ENCODE measurements at regions not wholly inside any gene's neighbourhood (a gene's known extent, or its start where the extent isn't known, plus 50 kb on each side); places are given as distances from the start of the nearest gene placed in this dataset.
A peak's percentile ranks its signal among the peaks of the same experiment; 100 is the strongest.

DNA sequence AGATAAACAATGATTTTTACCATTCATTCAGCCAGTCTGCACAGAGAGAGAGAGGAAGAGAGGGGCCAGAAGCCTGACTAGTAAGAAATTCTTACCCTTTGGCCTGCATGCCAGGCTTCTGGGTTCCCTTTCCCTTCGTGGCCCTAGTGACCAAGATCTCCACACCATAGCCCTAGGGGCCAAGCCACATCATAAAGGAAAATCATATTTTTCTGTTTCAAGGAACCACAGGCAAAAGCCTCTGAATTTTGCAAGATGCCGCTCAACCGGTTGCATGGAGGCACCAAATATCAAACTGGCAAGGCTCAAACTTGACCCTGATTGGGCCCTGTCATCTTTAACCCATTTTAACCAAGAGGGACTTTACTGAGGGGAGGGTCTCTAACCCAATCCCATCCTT, 103.1 kb upstream of the SOX13 start:
- H3K4me3 ChIP-seq (ENCODE audit: low read length) = no peak overlapping the region
- DNase-seq (ENCODE audit: low read depth) = no peak
- TF ChIP-seq, protein P1, sequence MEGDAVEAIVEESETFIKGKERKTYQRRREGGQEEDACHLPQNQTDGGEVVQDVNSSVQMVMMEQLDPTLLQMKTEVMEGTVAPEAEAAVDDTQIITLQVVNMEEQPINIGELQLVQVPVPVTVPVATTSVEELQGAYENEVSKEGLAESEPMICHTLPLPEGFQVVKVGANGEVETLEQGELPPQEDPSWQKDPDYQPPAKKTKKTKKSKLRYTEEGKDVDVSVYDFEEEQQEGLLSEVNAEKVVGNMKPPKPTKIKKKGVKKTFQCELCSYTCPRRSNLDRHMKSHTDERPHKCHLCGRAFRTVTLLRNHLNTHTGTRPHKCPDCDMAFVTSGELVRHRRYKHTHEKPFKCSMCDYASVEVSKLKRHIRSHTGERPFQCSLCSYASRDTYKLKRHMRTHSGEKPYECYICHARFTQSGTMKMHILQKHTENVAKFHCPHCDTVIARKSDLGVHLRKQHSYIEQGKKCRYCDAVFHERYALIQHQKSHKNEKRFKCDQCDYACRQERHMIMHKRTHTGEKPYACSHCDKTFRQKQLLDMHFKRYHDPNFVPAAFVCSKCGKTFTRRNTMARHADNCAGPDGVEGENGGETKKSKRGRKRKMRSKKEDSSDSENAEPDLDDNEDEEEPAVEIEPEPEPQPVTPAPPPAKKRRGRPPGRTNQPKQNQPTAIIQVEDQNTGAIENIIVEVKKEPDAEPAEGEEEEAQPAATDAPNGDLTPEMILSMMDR (conservative IDR thresholded peaks at IDR 0.05; ENCODE audit: low read depth, low read length) = no peak

DNA sequence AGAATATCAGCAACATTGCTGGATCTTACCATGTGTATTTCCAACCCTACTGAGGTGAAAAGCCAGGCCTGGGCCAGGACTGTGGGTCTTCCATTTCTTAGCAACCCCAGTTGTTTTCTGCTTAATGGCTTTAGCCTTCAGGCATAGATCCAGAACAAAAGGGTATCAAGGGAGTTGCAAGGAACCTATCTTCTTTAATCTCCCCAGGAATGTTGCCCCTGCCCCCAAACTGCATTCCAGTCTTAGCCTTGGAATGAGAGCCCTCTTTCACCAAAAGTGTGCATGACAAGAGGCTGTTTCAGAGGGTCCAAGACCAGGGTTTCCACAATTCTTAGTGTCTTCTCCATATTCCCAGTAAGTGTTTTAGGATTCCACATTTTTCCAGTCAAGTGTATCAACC, 87.9 kb upstream of the SOX13 start:
- TF ChIP-seq, protein P1 (conservative IDR thresholded peaks at IDR 0.05; ENCODE audit: low read depth, low read length) = no peak
- no peak overlapping the region for H3K4me3 ChIP-seq (ENCODE audit: low read length)
- DNase-seq (ENCODE audit: low read depth) = peak; percentile 72

DNA sequence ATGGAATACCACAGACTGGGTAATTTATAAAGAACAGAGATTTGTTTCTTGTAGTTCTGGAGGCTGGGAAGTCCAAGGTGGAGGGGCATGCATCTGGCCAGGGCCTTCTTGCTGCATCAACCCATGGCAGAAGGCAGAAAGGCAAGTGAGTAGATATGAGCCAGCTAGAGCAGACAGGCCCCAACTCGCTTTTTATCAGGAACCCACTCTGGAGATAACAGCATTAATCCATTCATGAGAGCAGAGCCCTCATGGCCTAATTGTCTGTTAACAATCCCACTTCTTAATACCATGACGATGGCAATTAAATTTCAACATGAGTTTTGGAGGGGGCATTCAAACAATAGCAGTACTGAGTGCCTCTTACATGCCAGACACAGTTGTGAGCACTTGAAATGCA, 87.2 kb upstream of the SOX13 start:
- TF ChIP-seq, protein P1 (conservative IDR thresholded peaks at IDR 0.05; ENCODE audit: low read depth, low read length) = no peak
- H3K4me3 ChIP-seq (ENCODE audit: low read length) = no peak overlapping the region
- peak; percentile 3 for DNase-seq (ENCODE audit: low read depth)

DNA sequence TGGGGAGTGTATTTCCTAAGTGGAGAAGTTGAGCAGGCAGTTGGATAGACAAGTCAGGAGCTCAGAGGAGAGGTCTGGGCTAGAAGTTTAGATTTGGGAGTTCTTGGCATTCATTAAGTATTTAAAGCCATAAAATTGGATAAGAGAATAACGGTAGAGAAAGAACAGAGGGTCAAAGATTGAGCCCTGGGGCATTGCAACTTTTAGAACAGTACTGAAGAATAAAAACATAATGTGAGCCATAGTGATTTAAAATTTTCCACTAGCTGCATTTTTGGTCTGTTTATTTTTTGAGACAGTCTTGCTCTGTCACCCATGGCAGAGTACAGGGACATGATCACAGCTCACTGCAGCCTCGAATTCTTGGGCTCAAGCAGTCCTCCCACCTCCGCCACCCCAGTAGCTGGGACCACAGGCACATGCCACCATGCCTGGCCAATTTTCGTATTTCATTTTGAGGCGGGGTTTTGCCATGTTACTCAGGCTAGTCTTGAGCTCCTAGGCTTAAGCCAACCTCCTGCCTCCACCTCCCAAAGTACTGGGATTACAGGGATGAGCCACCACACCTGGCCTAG, 85.9 kb upstream of the SOX13 start:
- H3K4me3 ChIP-seq (ENCODE audit: low read length) = no peak overlapping the region
- TF ChIP-seq, protein P1 (conservative IDR thresholded peaks at IDR 0.05; ENCODE audit: low read depth, low read length) = no peak
- DNase-seq (ENCODE audit: low read depth) = no peak

DNA sequence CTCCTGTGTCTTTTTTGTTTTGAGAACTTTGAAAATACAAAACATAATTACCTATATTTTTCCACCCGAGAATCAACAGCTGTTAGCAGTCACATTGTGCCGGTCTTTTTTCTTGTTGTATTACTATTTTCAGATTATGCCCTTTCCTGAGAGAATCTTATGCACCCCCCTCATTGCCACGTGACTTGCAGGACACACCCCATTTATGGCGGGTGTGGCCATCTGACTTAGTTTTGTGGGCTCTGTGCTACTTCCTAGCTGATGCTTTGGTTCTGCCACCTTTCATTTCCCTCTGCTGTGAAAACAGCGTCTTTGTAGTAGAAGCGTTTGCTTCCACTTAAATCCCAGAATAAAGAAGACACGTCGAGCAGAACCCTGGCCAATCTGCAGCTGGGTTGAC, 82.8 kb upstream of the SOX13 start:
- H3K4me3 ChIP-seq (ENCODE audit: low read length) = no peak overlapping the region
- no peak for DNase-seq (ENCODE audit: low read depth)
- TF ChIP-seq, protein P1 (conservative IDR thresholded peaks at IDR 0.05; ENCODE audit: low read depth, low read length) = no peak

DNA sequence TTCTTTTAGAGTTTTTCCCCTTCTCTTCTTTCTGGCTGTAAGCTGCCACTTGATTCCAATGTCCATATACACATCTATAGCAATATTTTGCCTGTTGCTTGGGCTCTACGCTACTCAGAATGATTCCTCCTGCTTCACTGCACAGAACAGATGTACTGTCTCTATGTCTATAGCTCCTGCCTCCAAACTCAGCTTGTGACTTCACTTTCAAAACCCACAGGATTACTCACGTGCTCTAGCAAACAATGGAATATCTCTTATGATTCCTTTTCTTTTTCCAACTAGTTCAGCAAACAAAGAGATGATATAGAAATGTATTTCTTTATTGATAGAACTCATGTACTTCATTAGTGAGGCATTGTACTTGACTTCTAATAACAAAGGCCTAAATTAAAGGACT, 80.5 kb upstream of the SOX13 start:
- H3K4me3 ChIP-seq (ENCODE audit: low read length) = no peak overlapping the region
- peak; percentile 20 for DNase-seq (ENCODE audit: low read depth)
- TF ChIP-seq, protein P1 (conservative IDR thresholded peaks at IDR 0.05; ENCODE audit: low read depth, low read length) = no peak

DNA sequence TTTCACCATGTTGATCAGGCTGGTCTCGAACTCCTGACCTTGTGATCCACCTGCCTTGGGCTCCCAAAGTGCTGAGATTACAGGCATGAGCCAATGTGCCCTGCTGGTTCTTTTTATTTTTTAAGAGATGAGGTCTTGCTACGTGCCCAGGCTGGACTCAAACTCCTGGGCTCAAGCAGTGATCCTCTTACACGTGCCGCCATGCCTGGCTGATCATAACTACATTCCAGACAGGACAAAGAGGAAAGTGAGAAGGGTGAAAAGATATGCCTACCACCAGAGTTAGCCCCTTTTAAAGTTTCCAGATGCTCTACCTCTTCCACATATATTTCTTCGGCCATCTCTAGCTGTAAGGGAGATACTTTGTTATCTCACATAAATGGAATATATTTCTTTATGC, 79.7 kb upstream of the SOX13 start:
- no peak overlapping the region for H3K4me3 ChIP-seq (ENCODE audit: low read length)
- DNase-seq (ENCODE audit: low read depth) = no peak
- TF ChIP-seq, protein P1 (conservative IDR thresholded peaks at IDR 0.05; ENCODE audit: low read depth, low read length) = no peak
